ENCODE measurements at regions not wholly inside any gene's neighbourhood (a gene's known extent, or its start where the extent isn't known, plus 50 kb on each side); places are given as distances from the start of the nearest gene placed in this dataset.
"Not testable (repeated sequence)": the region's sequence is repeated elsewhere in the genome, so short reads cannot be mapped to it uniquely, and the experiment has no call there.

DNA sequence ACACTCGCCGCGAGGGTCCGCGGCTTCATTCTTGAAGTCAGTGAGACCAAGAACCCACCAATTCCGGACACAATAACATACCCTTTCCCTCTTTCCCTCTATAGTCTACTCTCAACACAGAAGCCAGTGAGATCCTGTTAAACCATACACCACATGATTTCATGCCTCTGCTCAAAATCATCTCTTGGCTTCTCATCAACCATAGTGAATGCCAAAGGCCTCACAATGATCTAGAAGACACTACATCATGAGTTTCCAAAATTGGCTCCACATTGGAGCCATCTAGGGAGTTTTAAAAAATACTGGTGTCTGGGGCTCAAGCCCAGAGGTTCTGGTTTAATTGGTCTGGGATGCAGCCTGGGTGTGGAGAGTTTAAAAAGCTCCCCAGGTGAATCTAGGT is 124.5 kb downstream of the EFNB1 start:
- H3K27me3 ChIP-seq (ENCODE audit: insufficient read depth) = no peaks in the 10 kb centered on the region; the same call in 1 of the 2 replicates
- no peaks in the 10 kb centered on the region for H3K9me3 ChIP-seq
- TF ChIP-seq MEF2A (IDR thresholded peaks at IDR 0.05; ENCODE audit: borderline replicate concordance, low read depth) (no peak), RCOR1 (IDR thresholded peaks at IDR 0.05; ENCODE audit: low read length) (no peak), FOSL2 (IDR thresholded peaks at IDR 0.05; ENCODE audit: borderline replicate concordance, low read depth) (no peak), NFIC (IDR thresholded peaks at IDR 0.05; ENCODE audit: borderline replicate concordance) (no peak), EP300 (IDR thresholded peaks at IDR 0.05; ENCODE audit: borderline replicate concordance in 1 of 2, low read depth in 1 of 2, low read length in 1 of 2) (no peak), GABPA (IDR thresholded peaks at IDR 0.05; ENCODE audit: low read depth) (no peak), TAF1 (IDR thresholded peaks at IDR 0.05; ENCODE audit: borderline replicate concordance, low read depth, low read length) (no peak), JUND (IDR thresholded peaks at IDR 0.05) (no peak), SIN3A (IDR thresholded peaks at IDR 0.05; ENCODE audit: borderline replicate concordance, low read depth, low read length) (no peak), GATA2 (CRISPR knock-in tag; IDR thresholded peaks at IDR 0.05) (no peak)
- TF ChIP-seq, protein P1, sequence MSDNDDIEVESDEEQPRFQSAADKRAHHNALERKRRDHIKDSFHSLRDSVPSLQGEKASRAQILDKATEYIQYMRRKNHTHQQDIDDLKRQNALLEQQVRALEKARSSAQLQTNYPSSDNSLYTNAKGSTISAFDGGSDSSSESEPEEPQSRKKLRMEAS (IDR thresholded peaks at IDR 0.05; ENCODE audit: low read depth) = no peak
- TF ChIP-seq, protein P2, sequence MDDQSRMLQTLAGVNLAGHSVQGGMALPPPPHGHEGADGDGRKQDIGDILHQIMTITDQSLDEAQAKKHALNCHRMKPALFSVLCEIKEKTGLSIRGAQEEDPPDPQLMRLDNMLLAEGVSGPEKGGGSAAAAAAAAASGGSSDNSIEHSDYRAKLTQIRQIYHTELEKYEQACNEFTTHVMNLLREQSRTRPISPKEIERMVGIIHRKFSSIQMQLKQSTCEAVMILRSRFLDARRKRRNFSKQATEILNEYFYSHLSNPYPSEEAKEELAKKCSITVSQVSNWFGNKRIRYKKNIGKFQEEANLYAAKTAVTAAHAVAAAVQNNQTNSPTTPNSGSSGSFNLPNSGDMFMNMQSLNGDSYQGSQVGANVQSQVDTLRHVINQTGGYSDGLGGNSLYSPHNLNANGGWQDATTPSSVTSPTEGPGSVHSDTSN (IDR thresholded peaks at IDR 0.05) = no peak
- TF ChIP-seq, protein P3, sequence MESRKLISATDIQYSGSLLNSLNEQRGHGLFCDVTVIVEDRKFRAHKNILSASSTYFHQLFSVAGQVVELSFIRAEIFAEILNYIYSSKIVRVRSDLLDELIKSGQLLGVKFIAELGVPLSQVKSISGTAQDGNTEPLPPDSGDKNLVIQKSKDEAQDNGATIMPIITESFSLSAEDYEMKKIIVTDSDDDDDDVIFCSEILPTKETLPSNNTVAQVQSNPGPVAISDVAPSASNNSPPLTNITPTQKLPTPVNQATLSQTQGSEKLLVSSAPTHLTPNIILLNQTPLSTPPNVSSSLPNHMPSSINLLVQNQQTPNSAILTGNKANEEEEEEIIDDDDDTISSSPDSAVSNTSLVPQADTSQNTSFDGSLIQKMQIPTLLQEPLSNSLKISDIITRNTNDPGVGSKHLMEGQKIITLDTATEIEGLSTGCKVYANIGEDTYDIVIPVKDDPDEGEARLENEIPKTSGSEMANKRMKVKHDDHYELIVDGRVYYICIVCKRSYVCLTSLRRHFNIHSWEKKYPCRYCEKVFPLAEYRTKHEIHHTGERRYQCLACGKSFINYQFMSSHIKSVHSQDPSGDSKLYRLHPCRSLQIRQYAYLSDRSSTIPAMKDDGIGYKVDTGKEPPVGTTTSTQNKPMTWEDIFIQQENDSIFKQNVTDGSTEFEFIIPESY (IDR thresholded peaks at IDR 0.05; ENCODE audit: borderline replicate concordance, low read depth) = no peak
- H4K20me1 ChIP-seq (ENCODE audit: insufficient read depth) = no peaks in the 10 kb centered on the region
- POLR2A ChIA-PET = no interaction called here
- no peak for DNase-seq
- WGBS (ENCODE audit: low lambda C conversion rate) = 65% methylated on average over 3 of the region's 6 CpGs
- no peaks in the 10 kb centered on the region for H3F3A ChIP-seq (replicated peaks; ENCODE audit: insufficient read depth)
- no peak overlapping the region for H2AFZ ChIP-seq (ENCODE audit: low read depth)
- H3K27ac ChIP-seq (ENCODE audit: low read depth in 2 of 2, low read length in 1 of 2) = no peak overlapping the region
- H3K79me2 ChIP-seq (ENCODE audit: insufficient read depth) = no peaks in the 10 kb centered on the region
- no peaks in the 10 kb centered on the region for H3K9me2 ChIP-seq
- CTCF ChIA-PET = no interaction called here
- no peak overlapping the region for H3K4me3 ChIP-seq (ENCODE audit: low read depth in 2 of 2, low read length in 1 of 2)
- H3K4me2 ChIP-seq = no peak overlapping the region
- H3K36me3 ChIP-seq (replicated peaks in 1 of 2; ENCODE audit: control insufficient read depth in 1 of 2, insufficient read depth in 2 of 2, low read length in 1 of 2) = no peaks in the 10 kb centered on the region
- H3K4me1 ChIP-seq (ENCODE audit: control insufficient read depth in 1 of 2, insufficient read depth in 2 of 2, low read depth in 1 of 2, low read length in 1 of 2) = peaks cover 0 to 5% of the 10 kb centered on the region in 2 experiments; a peak in 1 of 4 replicates
- no peak overlapping the region for H3K9ac ChIP-seq

DNA sequence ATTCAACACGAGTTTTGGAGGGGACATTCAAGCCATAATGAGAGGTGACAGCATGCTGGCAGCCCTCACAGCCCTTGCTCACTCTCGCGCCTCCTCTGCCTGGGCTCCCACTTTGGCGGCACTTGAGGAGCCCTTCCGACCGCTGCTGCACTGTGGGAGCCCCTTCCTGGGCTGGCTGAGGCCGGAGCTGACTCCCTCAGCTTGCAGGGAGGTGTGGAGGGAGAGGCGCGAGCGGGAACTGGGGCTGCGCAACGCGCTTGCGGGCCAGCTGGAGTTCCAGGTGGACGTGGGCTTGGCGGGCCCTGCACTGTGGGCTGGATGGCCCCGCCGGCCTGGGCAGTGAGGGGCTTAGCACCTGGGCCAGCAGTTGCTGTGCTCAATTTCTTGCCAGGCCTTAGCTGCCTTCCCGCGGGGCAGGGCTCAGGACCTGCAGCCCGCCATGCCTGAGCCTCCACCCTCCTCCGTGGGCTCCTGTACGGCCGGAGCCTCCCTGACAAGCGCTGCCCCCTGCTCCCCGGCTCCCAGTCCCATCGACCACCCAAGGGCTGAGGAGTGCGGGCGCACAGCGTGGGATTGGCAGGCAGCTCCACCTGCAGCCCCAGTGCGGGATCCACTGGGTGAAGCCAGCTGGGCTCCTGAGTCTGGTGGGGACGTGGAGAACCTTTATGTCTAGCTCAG is 123.3 kb downstream of the EFNB1 start:
- H3K27ac ChIP-seq (ENCODE audit: low read depth in 2 of 2, low read length in 1 of 2); H3K4me2 ChIP-seq; H3K9ac ChIP-seq; H3K27me3 ChIP-seq (ENCODE audit: insufficient read depth); H3F3A ChIP-seq (replicated peaks; ENCODE audit: insufficient read depth); H3K9me2 ChIP-seq; DNase-seq; H4K20me1 ChIP-seq (ENCODE audit: insufficient read depth); H3K36me3 ChIP-seq (replicated peaks in 1 of 2; ENCODE audit: control insufficient read depth in 1 of 2, insufficient read depth in 2 of 2, low read length in 1 of 2); H3K4me3 ChIP-seq (ENCODE audit: low read depth in 2 of 2, low read length in 1 of 2); H3K79me2 ChIP-seq (ENCODE audit: insufficient read depth); H2AFZ ChIP-seq (ENCODE audit: low read depth); CTCF ChIA-PET; POLR2A ChIA-PET; H3K9me3 ChIP-seq: not testable (repeated sequence)
- 37% methylated on average over 12 of the region's 32 CpGs for WGBS (ENCODE audit: low lambda C conversion rate)
- peaks cover 0 to 12% of the 10 kb centered on the region in 2 experiments; a peak in 1 of 4 replicates for H3K4me1 ChIP-seq (ENCODE audit: control insufficient read depth in 1 of 2, insufficient read depth in 2 of 2, low read depth in 1 of 2, low read length in 1 of 2)

All from SK-N-SH (cell line).